ENCODE measurements at regions not wholly inside any gene's neighbourhood (a gene's known extent, or its start where the extent isn't known, plus 50 kb on each side); places are given as distances from the start of the nearest gene placed in this dataset.
"Not testable (repeated sequence)": the region's sequence is repeated elsewhere in the genome, so short reads cannot be mapped to it uniquely, and the experiment has no call there.

DNA sequence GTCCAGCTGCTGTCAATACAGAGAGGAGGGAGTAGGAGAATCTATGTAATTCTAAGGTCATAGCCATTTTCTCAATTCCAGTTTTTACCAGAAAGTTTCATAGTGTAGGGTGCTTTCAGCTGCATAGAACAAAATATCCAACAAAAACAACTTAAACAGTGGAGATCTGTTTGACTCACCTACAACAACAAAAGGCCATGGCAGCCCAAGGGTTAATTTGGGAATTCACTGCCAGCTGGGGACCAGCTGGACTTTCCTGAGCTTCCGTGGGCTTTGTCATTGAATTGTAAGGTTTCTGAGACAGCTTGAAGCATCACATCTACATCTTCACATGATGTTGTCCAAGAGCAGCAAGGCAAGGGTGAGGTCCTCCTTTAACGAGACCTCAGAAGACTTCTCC is 512.7 kb downstream of the IRS1 start:
- H3K9me3 Mint-ChIP-seq (ENCODE audit: unreplicated experiment): peaks cover 17% of the 10 kb centered on the region
- BruUV-seq (replicated peaks): no TSS peak
- no peaks in the 10 kb centered on the region for H3K4me1 Mint-ChIP-seq (ENCODE audit: insufficient read depth, unreplicated experiment)

DNA sequence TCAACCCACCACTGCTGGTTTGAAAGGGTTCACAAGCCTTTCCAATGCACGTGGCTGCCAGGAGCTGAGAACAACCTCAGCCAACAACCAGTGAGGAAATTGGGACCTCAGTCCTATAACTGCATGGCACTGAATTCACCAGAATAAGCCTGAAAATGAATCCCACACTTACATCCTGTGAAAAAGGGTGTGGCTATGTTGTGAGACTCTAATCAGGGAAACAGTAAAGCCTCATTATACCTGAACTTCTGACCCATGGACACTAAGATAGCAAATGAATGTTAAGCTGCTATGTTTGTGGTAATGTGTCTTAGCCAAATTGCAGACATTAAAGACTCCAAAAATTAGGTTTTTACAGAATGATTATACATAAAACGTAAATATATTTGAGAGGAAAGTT is 515.8 kb downstream of the IRS1 start:
- CTCF ChIA-PET: no interaction called here
- no peaks in the 10 kb centered on the region for H3K9me3 Mint-ChIP-seq (ENCODE audit: unreplicated experiment)
- no TSS peak for BruUV-seq (replicated peaks)

More for the DNA sequence above, 512.7 kb downstream of the IRS1 start:
- TF ChIP-seq, protein P1, sequence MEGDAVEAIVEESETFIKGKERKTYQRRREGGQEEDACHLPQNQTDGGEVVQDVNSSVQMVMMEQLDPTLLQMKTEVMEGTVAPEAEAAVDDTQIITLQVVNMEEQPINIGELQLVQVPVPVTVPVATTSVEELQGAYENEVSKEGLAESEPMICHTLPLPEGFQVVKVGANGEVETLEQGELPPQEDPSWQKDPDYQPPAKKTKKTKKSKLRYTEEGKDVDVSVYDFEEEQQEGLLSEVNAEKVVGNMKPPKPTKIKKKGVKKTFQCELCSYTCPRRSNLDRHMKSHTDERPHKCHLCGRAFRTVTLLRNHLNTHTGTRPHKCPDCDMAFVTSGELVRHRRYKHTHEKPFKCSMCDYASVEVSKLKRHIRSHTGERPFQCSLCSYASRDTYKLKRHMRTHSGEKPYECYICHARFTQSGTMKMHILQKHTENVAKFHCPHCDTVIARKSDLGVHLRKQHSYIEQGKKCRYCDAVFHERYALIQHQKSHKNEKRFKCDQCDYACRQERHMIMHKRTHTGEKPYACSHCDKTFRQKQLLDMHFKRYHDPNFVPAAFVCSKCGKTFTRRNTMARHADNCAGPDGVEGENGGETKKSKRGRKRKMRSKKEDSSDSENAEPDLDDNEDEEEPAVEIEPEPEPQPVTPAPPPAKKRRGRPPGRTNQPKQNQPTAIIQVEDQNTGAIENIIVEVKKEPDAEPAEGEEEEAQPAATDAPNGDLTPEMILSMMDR (IDR thresholded peaks at IDR 0.05; ENCODE audit: unreplicated experiment): no peak
- Mint-ChIP-seq H3K27ac (ENCODE audit: low read depth, unreplicated experiment) (no peak overlapping the region), H3K36me3 (ENCODE audit: insufficient read depth, unreplicated experiment) (no peaks in the 10 kb centered on the region), H3K4me3 (ENCODE audit: unreplicated experiment) (no peak overlapping the region), H3K27me3 (ENCODE audit: insufficient read depth, unreplicated experiment) (no peaks in the 10 kb centered on the region)
- DNase-seq (ENCODE audit: unreplicated experiment): no peak
- intact Hi-C loops (cut with micrococcal nuclease): no loop called here
- ChIA-PET CTCF (interaction anchor here (1.6 kb wide), 1 partner anchor 516 kb away, joined by 8 read pairs; no protein-coding TSS in a partner anchor), POLR2A (interaction anchor here (0.6 kb wide), 1 partner anchor 32 kb away, joined by 4 read pairs; no protein-coding TSS in a partner anchor)

DNA sequence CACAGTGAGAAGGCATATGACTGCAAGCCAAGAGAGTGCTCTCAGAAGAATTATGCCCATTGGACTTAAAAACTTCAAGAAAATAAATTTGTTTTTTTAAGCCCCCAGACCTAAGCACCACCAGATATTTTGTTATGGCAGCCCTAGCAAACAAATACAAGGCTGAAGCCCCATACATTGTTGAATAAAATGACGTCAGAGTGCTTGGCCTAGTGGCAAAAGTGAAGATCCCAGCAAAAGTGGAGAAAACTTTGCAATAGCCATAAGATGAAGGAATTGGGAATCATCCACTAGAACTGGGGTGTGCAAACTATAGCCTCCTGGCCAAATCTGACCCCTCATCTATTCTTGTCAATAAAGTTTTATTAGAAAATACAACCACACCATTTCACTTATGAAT is 517.5 kb downstream of the IRS1 start:
- intact Hi-C loops (cut with micrococcal nuclease): no loop called here
- Mint-ChIP-seq H3K36me3 (ENCODE audit: insufficient read depth, unreplicated experiment) (no peaks in the 10 kb centered on the region), H3K27me3 (ENCODE audit: insufficient read depth, unreplicated experiment) (no peaks in the 10 kb centered on the region), H3K27ac (ENCODE audit: low read depth, unreplicated experiment) (no peak overlapping the region), H3K9me3 (ENCODE audit: unreplicated experiment) (no peaks in the 10 kb centered on the region), H3K4me3 (ENCODE audit: unreplicated experiment) (no peak overlapping the region), H3K4me1 (ENCODE audit: insufficient read depth, unreplicated experiment) (no peaks in the 10 kb centered on the region)
- TF ChIP-seq, protein P1 (IDR thresholded peaks at IDR 0.05; ENCODE audit: unreplicated experiment): no peak
- ChIA-PET CTCF (no interaction called here), POLR2A (no interaction called here)
- BruUV-seq (replicated peaks): no TSS peak
- DNase-seq (ENCODE audit: unreplicated experiment): no peak

More for the DNA sequence above, 515.8 kb downstream of the IRS1 start:
- TF ChIP-seq, protein P1 (IDR thresholded peaks at IDR 0.05; ENCODE audit: unreplicated experiment): no peak
- Mint-ChIP-seq H3K4me1 (ENCODE audit: insufficient read depth, unreplicated experiment) (no peaks in the 10 kb centered on the region), H3K4me3 (ENCODE audit: unreplicated experiment) (no peak overlapping the region), H3K36me3 (ENCODE audit: insufficient read depth, unreplicated experiment) (no peaks in the 10 kb centered on the region), H3K27me3 (ENCODE audit: insufficient read depth, unreplicated experiment) (no peaks in the 10 kb centered on the region), H3K27ac (ENCODE audit: low read depth, unreplicated experiment) (no peak overlapping the region)
- POLR2A ChIA-PET: no interaction called here
- DNase-seq (ENCODE audit: unreplicated experiment): no peak
- intact Hi-C loops (cut with micrococcal nuclease): no loop called here

DNA sequence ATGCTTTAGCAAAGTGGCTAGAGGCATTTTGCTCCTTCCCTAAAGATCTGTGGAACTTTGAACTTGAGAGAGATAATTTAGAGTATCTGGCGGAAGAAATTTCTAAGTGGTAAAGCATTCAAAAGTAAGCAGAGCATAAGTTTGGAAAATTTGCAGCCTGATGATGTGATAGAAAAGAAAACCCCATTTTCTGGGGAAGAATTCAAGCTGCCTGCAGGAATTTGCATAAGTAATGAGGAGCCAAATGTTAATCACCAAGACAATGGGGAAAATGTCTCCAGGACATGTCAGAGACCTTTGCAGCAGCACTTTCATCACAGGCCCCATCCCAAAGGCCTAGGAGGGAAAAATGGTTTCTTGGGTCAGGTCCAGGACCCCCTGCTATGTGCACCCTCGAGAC is 519.5 kb downstream of the IRS1 start:
- CTCF ChIA-PET: interaction anchor here (1.1 kb wide), 1 partner anchor 391 kb away, joined by 3 read pairs; no protein-coding TSS in a partner anchor
- H3K27ac Mint-ChIP-seq (ENCODE audit: low read depth, unreplicated experiment); H3K9me3 Mint-ChIP-seq (ENCODE audit: unreplicated experiment); BruUV-seq (replicated peaks); H3K4me3 Mint-ChIP-seq (ENCODE audit: unreplicated experiment); H3K4me1 Mint-ChIP-seq (ENCODE audit: insufficient read depth, unreplicated experiment); H3K27me3 Mint-ChIP-seq (ENCODE audit: insufficient read depth, unreplicated experiment); H3K36me3 Mint-ChIP-seq (ENCODE audit: insufficient read depth, unreplicated experiment); DNase-seq (ENCODE audit: unreplicated experiment); POLR2A ChIA-PET; intact Hi-C loops (cut with micrococcal nuclease): not testable (repeated sequence)

DNA sequence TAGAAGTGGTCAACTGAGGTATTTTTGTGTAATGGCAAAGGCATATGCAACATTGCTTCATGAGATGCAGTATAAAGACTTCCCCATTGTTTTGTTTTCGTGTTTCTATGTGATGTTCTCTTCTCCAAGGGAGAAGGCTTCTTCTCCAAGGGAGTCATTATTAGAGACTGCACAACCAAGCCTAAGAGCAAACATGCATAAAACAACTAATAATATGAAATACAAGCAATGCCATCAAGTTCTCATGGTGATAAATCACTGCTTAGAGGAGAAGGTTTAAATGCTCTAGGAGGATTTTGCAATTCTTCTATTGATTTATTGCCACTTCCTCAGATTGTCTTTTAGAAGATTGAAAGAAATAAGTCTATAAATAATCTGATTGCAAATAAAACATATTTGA is 524.4 kb downstream of the IRS1 start:
- ChIA-PET POLR2A (no interaction called here), CTCF (no interaction called here)
- Mint-ChIP-seq H3K36me3 (ENCODE audit: insufficient read depth, unreplicated experiment) (no peaks in the 10 kb centered on the region), H3K27ac (ENCODE audit: low read depth, unreplicated experiment) (no peak overlapping the region), H3K9me3 (ENCODE audit: unreplicated experiment) (no peaks in the 10 kb centered on the region), H3K4me3 (ENCODE audit: unreplicated experiment) (no peak overlapping the region), H3K4me1 (ENCODE audit: insufficient read depth, unreplicated experiment) (no peaks in the 10 kb centered on the region), H3K27me3 (ENCODE audit: insufficient read depth, unreplicated experiment) (no peaks in the 10 kb centered on the region)
- BruUV-seq (replicated peaks): no TSS peak
- intact Hi-C loops (cut with micrococcal nuclease): no loop called here
- TF ChIP-seq, protein P1 (IDR thresholded peaks at IDR 0.05; ENCODE audit: unreplicated experiment): no peak
- DNase-seq (ENCODE audit: unreplicated experiment): no peak

Measured in MCF 10A (cell line).